ENCODE measurements at regions not wholly inside any gene's neighbourhood (a gene's known extent, or its start where the extent isn't known, plus 50 kb on each side); places are given as distances from the start of the nearest gene placed in this dataset.
"Not testable (repeated sequence)": the region's sequence is repeated elsewhere in the genome, so short reads cannot be mapped to it uniquely, and the experiment has no call there.

DNA sequence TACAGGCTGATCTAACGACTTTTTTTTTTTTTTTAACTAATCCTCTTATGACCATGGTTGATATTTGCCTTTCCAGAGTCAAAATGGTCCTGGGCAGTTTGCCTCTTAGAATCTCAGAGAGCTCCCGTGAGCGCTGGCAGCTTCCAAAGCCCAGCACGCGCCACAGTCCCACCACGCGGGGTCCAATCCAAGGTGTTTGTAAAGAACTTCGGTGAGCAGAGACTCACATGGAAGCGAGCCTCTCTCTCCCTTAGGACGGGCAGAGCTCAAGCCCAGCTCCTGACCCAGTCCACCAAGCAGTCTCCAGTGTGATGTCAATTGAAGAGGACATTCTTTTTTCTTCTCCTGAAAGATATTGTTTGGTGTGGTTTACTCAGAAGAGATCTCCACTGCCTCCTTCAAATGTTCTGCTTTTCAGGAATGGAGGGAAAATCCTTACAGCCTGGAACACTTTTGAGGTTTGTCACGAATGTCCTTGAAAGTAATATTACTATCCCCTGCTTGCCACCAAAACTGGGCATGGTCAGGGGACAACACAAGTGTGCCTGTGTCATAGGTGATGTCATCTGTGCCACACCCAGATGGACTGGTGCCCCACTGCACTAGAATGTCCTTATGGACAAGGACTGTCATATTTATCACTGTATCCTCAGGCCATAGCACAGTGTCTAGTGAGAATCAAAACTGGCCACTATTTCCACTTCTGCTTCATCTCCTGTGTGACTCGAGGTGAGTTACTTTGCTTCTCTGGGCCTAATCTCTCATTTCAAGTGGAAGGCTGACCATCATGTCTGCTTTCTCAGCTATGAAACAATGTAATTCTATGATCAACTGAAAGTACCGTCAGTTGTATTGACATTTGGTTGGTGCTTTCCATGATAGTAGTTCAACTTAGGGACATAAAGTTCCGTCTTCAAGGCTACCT is 97.4 kb upstream of the EDEM3 start:
- no peak for DNase-seq

DNA sequence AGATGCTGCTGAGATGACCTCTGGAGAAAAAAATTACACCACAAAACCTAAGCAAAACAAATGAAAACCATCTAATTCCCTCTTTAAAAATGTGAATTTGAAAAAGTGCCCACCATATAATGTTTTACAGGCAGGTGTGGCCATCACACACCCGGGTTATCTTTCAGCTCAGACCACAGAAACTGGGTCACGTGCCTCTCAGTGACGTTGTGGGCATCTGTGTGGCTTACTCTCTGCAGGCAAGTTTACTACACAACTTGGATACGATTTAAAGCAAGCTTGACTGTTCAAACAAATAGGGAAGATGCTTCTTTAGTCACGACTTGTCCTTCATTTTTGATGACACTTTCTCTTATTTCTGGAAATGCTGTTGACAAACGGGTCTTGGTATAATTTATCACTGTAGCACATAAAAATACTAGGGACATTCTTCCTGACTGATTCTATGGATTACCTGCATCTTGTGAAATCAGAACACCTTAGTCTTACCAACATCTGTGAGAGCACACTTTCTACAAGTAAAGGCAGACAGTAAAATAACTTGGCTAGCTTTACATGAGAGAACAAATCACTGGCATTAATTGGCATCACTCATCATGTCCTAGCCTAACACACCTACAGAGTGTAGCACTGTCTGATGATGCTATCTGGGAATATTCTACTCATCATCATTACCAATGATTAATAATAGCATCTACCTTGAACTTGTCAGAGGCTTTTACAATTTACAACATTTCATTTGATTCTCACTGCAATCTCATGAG is 89.3 kb upstream of the EDEM3 start:
- peak; percentile 27 to 33 for DNase-seq

DNA sequence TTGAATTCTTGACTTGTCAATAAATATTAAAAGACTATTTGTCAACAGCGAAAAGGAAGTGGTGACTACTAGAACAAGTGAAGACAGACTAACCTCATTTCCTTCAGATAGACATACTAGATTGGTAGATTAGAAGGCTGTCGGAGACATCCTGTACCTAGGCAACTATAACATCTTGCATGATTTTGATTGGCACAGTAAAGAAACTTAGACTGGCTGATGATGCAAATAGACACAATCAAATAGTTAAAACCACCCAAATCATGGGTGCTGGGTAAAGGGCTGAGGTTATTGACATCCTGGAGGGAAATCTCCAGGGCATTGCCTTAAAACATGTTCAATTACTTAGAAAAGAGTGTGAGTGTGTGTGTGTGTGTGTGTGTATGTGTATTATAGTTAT is 85.9 kb upstream of the EDEM3 start:
- peak in 1 of 2 donors; percentile 4 for DNase-seq

DNA sequence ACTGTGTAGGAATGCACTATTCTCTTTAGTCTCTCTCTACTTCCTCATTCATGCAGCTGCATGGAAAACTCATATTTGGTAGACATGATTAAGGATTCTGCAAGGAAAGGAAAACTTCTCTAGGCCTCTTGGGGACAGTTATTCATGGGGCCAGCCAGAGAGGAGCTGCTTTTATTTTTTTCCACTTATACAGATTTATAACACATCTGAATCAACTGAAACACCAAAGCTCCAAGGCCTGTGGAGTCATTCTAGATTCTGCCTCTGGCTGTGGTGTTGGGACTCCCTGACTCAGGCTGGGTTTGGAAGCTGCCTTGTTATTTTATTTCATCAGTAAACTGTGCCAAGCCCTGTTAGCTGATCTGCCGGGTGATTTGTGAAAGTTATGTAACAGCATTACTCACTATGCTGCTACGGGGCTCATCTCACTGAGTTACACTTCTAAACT is 83.9 kb upstream of the EDEM3 start:
- no peak for DNase-seq

DNA sequence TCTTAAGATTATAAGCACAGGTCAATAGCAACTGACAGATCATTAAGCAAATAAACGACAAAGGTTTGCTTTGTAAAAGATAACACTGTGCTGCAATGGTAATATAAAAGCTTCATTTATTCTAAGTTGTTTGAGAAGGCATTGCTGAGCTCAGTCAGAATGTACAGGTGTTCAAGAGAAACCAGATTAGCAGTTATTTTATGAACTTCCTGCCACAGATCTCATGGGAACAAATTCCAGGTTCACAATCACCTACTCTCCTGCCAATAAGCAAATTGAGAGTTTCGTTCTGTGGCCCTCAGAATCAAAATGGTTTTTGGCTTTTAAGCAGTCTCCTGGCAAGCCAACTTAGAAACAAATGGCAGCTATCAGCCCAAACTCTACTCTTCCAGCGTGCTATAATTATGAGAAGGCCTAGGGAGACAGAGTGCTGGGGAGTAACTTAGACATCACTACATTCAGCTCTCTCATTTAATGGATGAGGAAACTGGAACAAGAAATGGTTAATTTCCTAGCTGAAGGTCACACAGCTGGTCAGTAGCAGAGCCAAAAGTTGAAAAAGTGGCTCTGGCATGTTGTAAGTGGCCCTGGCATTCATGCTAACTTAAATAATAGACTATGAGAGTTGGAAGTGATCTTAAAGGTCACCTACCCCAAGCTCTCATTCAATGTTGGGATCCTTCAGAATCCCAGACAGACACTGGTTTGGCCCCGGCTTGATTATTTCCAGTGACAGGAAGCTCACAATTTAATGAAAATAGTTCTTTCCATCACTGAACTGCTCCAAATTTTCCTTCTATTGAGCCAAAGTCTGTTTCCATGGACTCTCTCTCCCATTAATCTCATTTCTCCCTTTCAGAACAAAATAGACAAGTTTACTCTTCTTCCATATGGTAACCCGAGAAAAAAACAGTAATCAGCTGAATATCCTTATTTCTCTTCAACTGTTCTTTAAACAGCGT is 82.6 kb upstream of the EDEM3 start:
- no peak for DNase-seq

DNA sequence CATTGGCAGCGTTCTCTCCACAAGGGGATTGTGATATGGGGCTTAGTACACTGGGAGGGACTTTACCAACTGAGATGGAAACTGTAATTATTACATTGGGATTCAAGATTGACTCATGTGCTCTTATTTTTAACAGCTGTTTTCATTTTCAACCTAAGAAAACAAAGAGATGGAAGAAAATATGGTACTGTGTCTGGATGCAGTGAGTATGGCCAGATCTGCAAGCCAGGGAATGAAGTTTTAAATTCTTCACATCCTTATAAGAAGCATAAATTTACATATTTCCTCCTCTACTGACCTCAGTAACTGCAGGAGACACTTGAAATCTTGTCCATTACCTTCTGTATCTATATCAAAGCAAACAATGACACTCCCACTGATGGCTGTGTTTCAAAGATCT is 81.5 kb upstream of the EDEM3 start:
- no peak for DNase-seq

DNA sequence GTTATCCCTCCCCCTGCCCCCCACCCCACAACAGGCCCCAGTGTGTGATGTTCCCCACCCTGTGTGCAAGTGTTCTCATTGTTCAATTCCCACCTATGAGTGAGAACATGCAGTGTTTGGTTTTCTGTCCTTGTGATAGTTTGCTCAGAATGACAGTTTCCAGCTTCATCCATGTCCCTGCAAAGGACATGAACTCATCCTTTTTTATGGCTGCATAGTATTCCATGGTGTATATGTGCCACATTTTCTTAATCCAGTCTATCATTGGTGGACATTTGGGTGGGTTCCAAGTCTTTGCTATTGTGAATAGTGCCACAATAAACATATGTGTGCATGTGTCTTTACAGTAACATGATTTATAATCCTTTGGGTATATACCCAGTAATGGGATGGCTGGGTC is 79.3 kb upstream of the EDEM3 start:
- DNase-seq = not testable (repeated sequence)

DNA sequence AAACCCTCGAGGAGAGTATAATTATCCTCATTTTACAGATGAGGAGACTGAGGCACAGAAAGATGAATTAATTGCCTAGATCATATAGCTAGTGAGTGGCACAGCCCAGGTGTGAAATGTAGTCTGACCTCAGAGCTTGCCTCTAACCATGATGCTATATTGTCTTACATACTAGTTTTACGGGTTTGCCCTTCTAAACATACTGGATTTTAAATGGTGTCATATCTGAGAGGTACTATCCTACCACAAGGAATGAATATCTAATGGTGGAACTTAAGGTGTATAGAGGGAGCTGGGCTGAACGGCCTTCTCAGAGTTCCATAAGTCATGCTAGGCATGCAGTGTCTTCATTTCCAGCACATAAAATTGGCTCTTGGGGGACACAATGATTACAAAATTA is 77.9 kb upstream of the EDEM3 start:
- DNase-seq = no peak

DNA sequence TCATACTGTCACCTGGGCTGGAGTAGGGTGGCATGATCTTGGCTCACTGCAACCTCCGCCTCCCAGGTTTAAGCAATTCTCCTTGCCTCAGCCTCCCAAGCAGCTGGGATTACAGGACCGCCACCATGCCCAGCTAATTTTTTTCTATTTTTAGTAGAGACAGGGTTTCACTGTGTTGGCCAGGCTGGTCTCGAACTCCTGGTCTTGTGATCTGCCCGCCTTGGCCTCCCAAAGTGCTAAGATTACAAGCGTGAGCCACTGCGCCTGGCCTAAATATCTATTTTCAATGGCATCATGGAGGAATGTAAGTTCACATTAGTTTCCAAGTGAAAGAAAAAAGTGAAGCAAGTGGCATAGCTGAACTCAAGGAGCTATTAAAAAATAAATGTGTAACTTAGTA is 74.8 kb upstream of the EDEM3 start:
- not testable (repeated sequence) for DNase-seq

DNA sequence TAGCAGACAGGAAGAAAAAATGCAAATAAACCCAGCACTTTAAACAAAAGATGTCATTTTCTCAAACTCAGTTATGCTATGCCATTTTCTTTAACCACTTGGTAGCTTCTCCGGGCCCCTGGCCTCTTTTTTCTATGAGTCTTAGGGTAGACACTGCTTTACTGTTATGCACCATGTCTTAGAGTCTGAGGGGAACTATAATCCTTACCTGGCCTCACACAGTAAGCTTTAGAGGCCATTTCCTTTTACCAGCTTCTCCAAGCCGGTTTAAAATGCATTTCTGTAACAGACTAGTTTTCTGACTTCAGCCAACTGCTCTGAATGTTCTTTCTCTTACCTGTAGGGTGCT is 73.7 kb upstream of the EDEM3 start:
- no peak for DNase-seq

DNA sequence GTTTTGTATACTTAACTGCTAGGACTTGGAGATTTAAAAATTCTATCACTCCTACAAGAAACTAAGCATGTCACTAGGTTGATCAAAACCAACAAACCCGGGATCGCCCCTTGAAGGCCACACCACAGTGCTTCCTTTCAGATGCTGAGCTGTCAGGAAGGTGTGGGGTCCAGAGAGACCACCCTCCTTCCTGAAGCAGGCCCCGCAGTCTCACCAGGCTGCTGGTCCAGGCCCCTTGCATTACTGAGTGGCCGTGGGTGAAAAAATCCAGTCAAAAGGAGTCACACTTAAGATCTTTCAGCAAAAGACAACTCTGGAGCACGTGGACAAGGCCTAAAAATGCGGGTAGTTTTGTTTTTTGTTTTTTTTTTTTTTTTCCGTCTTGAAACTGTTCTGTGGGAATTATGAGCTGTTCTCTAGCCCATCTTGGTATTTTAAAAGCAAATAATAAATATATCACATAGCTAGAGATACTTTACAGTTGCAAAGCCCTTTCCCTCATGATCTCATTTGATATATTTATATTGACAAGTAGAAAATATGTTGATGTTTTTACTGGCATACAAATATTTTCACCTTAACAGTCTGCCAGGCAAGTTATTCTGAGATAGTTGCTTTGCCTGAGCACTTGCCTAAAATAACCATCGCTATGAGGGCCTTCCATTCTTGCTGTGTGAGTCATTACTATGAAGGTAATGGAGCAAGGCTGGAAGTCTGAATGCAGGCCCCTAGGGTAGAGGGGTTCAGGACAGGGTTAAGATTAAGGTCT is 73.1 kb upstream of the EDEM3 start:
- no peak for DNase-seq

DNA sequence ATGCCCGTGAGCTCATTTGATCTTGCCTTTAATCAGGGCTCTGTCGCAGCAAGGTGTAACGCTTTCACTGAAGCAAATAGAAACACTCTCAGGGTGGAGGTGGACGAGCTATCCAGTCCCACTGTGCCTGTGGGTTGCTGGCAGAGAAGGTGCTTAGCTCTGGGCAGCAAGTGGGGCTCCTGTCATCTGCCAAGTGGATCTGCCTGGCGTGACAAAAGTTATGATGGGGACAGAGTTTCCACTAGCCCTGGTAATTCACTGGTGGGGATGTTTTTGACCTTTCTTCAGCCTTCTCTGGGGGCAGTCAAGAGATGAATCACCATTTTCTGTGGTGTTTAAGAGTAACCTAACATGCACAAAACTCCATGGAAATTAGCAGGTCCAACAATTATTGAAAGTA is 71.3 kb upstream of the EDEM3 start:
- DNase-seq = no peak

DNA sequence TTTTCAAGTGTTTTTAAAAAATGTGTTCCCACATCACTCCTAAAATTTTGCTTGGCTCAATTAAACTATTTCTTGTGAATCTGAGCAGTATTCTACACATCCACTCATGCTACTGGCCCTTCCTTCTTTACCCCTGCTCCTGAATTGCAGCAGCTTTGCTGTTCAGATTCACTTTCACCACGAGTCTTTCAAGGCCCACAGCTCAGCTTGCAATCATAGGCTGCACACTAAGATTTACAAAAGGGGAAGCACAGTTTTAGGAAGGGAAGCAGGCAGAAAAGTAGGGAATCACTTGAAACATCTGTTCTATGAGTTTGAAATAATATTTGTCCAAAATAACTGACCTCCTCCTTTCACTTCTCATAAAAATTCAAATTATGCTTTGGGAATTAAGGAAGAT is 70.9 kb upstream of the EDEM3 start:
- DNase-seq = no peak

DNA sequence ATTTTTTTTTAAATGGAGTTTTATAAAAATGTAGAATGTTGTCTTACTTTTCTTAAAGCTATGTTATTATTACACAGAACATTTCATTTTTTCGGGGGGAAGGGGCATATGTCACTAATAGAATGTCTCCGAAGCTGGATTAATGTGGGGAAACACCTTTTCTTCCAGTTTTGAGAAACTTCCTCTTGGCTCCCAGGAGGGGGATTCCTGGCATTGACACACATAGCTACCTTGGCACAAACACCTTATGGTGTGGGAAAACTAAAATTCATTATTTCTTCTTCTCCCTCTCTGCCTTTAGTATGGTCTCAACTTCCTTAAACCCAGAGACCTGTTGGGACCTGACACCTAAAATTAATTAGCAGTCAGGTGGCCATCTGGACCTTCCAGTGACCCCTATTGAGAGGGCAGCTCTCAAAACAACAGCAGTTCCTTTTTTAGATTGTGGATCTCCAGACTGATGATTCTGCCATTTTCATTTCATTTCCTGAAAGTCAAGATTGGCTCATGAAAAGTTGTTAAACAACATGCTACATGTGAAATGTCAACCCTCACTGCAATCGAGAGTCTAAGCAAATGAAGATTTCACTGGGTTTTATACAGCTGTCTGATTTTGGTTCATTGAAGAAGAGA is 70.1 kb upstream of the EDEM3 start:
- DNase-seq = no peak

DNA sequence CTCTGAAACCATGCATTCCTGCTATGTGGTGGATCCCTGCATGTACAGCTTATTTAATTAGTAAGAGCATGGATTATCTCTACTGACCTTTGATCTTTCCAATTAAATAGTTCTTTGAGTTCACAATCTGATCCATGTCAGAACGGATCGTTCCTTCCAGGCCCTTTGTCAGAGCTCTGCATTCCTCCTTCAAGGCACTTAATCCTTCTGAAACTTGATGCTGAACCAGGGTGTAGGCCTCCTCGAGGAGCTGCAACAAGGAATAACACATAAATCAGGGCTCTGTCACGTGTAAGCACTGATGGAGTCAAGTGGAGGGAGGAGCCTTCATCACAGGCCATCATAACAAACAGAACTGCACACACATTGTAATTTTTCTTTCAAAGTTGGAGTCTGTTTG is 68.4 kb upstream of the EDEM3 start:
- no peak for DNase-seq

DNA sequence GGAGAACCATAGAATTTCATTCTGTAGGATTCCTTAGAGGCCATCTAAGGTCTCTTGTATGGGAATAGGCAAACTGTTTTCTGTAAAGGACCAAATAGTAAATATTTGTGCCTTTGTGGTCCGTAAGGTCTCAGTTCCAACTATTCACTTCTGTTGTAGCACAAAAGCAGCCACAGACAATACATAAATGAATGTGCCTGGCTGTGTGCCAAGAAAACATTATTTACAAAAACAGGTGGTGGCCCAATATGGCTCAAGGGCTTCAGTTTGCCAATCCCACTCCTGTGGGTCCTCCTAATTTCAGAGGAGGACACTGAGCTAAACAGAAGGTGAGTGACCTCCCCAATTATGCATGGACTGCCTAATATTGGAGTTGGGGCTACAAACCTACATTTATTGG is 67.6 kb upstream of the EDEM3 start:
- no peak for DNase-seq

DNA sequence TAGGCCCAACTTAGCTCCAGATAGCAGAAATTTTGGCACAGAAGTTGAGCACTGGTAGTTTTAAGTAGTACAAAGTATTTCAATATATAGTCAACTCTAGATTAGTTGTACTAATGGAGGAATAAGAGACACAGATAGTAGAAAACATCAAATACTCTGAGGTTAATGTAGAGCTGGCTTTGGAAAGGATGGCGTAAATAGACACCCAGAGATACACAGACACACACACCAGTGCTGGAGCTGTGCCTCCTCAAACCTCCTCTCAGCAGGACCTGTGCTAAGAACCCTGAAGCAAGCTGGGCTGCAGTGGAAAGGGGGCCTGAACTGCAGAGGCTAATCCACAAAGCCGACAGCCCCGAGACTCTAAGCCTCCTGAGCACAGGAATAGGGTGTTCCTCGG is 67.0 kb upstream of the EDEM3 start:
- DNase-seq = no peak

DNA sequence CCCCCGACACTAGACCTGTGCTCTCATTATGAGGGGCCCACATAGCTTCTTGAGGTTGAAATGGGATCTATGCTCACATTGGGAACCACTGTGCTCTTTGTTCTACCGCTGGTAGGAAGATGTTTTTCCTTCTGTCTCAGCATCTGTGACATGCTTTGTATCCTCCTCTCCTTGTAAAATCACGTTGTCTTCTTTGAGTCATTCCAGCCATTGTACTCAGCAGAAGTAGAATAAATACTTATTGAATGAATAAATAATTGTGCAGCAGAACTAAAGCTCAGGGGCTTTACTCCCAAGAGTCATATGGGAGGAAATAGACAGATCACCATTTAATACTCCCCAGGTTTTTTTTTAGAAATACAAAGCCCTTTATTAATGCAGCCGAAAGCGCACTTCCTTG is 66.3 kb upstream of the EDEM3 start:
- no peak for DNase-seq

DNA sequence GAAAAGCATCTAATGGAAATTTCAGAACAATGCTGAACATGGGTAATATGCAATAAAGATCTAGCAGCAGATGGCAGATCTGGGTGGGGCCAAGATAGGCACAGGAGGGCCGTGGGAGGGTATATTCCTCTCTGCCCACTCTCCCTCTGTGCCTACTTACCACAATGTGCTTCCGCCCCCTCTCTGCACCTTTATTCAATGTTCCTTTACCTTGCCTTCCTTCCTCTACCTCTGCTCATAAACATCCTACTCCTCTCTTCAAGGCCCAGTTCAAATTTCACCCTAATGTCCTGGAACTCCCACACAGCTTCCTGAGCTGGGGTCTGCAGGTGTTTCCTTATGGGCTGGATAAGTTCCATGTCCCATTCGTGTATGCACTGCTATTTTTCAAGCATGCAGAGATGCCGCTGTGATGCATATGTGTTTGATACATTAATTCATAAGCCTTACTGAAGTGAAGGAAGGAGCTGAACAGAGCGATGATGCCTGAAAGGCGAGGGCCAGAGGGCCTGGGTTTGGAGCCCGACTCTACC is 65.6 kb upstream of the EDEM3 start:
- no peak for DNase-seq

DNA sequence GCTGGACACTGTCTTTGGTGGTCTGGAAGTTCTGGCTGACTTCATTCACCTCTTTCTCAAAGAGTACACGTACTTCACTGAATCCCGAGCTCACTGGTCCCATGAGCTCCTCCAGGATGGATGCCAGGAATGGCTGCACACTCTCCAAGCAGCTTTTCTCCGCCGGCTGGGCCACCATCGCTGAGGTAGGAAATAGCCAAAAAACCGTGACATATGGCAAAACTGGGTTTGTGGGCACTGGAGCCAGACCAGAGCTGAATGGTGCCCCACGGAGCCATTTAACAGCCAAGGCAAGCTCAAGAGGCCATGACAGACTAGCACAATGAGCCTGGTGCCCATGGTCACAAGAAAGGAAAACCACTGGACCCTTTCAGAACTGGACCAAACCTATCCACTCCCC is 64.0 kb upstream of the EDEM3 start:
- DNase-seq = no peak

DNA sequence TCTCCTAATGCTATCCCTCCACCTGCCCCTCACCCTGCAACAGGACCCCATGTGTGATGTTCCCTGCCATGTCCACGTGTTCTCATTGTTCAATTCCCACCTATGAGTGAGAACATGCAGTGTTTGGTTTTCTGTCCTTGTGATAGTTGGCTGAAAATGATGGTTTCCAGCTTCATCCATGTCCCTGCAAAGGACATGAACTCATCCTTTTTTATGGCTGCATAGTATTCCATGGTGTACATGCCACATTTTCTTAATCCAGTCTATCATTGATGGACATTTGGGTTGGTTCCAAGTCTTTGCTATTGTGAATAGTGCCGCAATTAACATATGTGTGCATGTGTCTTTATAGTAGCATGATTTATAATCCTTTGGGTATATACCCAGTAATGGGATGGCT is 62.3 kb upstream of the EDEM3 start:
- not testable (repeated sequence) for DNase-seq

Data from activated CD4-positive, alpha-beta T cell treated with anti-CD3 and anti-CD28 coated beads for 4 hours (primary cell).